ENCODE measurements at regions not wholly inside any gene's neighbourhood (a gene's known extent, or its start where the extent isn't known, plus 50 kb on each side); places are given as distances from the start of the nearest gene placed in this dataset.
A peak's percentile ranks its signal among the peaks of the same experiment; 100 is the strongest.

DNA sequence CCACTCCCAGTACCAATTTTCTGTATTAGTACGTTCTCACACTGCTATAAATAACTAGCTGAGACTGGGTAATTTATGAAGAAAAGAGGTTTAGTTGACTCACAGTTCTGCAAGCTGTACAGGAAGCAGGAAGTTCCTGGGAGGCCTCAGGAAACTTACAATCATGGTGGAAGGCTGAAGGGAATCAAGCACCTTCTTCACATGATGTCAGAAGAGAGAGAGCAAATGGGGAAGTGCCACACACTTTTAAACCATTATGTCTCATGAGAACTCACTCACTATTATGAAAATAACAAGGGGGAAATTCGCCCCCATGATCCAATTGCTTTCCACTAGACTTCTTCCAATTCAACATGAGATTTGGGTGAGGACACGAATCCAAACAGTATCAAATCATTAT, 271.4 kb downstream of the ETS1 start:
- Histone ChIP-seq H2AFZ (ENCODE audit: low read length) (no peak overlapping the region), H3K9me3 (ENCODE audit: insufficient read depth, low read depth, low read length) (peaks cover 25% of the 10 kb centered on the region), H3K79me2 (ENCODE audit: insufficient read depth, low read length) (no peaks in the 10 kb centered on the region), H3K4me2 (ENCODE audit: low read depth, low read length, poor library complexity, severe bottlenecking) (no peak overlapping the region), H3K9me2 (replicated peaks; ENCODE audit: low read depth, low read length) (no peaks in the 10 kb centered on the region), H3K4me1 (ENCODE audit: insufficient read depth, low read length, poor library complexity, severe bottlenecking) (peaks cover 36% of the 10 kb centered on the region), H3K9ac (ENCODE audit: low read depth, low read length, poor library complexity, severe bottlenecking) (no peak overlapping the region), H3K27me3 (ENCODE audit: insufficient read depth, low read length, poor library complexity, severe bottlenecking) (no peaks in the 10 kb centered on the region), H3K36me3 (ENCODE audit: insufficient read depth, low read length) (no peaks in the 10 kb centered on the region), H4K20me1 (ENCODE audit: insufficient read depth, low read length, poor library complexity, severe bottlenecking) (no peaks in the 10 kb centered on the region), H3F3A (ENCODE audit: low read depth) (peaks cover 7% of the 10 kb centered on the region), H3K4me3 (ENCODE audit: low read length, poor library complexity, severe bottlenecking) (no peak overlapping the region)
- TF ChIP-seq EZH2phosphoT487 (IDR thresholded peaks at IDR 0.05; ENCODE audit: borderline replicate concordance), result no peak
- TF ChIP-seq, protein P1, sequence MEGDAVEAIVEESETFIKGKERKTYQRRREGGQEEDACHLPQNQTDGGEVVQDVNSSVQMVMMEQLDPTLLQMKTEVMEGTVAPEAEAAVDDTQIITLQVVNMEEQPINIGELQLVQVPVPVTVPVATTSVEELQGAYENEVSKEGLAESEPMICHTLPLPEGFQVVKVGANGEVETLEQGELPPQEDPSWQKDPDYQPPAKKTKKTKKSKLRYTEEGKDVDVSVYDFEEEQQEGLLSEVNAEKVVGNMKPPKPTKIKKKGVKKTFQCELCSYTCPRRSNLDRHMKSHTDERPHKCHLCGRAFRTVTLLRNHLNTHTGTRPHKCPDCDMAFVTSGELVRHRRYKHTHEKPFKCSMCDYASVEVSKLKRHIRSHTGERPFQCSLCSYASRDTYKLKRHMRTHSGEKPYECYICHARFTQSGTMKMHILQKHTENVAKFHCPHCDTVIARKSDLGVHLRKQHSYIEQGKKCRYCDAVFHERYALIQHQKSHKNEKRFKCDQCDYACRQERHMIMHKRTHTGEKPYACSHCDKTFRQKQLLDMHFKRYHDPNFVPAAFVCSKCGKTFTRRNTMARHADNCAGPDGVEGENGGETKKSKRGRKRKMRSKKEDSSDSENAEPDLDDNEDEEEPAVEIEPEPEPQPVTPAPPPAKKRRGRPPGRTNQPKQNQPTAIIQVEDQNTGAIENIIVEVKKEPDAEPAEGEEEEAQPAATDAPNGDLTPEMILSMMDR (conservative IDR thresholded peaks at IDR 0.05; ENCODE audit: low read length), result no peak

DNA sequence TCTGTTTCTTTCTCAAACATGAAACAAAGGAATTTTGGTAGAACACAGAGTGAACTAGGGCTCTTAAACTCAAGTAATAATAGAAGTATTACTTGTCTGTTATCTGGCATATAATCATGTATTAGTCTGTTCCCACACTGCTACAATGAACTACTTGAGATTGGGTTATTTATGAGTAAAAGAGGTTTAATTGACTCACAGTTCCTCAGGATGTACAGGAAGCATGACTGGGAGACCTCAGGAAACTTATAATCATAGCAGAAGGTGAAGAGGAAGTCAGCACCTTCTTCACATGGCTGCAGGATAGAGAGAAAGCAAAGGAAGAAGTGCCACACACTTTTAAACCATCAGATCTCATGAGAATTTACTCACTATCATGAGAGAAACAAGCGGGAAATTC, 273.4 kb downstream of the ETS1 start:
- Histone ChIP-seq H3K9me2 (replicated peaks; ENCODE audit: low read depth, low read length) (no peaks in the 10 kb centered on the region), H3K9me3 (ENCODE audit: insufficient read depth, low read depth, low read length) (peaks cover 25% of the 10 kb centered on the region), H3F3A (ENCODE audit: low read depth) (peaks cover 7% of the 10 kb centered on the region), H3K4me2 (ENCODE audit: low read depth, low read length, poor library complexity, severe bottlenecking) (no peak overlapping the region), H3K4me1 (ENCODE audit: insufficient read depth, low read length, poor library complexity, severe bottlenecking) (peaks cover 48% of the 10 kb centered on the region), H3K9ac (ENCODE audit: low read depth, low read length, poor library complexity, severe bottlenecking) (no peak overlapping the region), H3K27me3 (ENCODE audit: insufficient read depth, low read length, poor library complexity, severe bottlenecking) (no peaks in the 10 kb centered on the region), H3K36me3 (ENCODE audit: insufficient read depth, low read length) (no peaks in the 10 kb centered on the region), H3K4me3 (ENCODE audit: low read length, poor library complexity, severe bottlenecking) (no peak overlapping the region), H2AFZ (ENCODE audit: low read length) (no peak overlapping the region), H4K20me1 (ENCODE audit: insufficient read depth, low read length, poor library complexity, severe bottlenecking) (no peaks in the 10 kb centered on the region), H3K79me2 (ENCODE audit: insufficient read depth, low read length) (no peaks in the 10 kb centered on the region)
- TF ChIP-seq EZH2phosphoT487 (IDR thresholded peaks at IDR 0.05; ENCODE audit: borderline replicate concordance), result no peak
- TF ChIP-seq, protein P1 (conservative IDR thresholded peaks at IDR 0.05; ENCODE audit: low read length), result no peak

DNA sequence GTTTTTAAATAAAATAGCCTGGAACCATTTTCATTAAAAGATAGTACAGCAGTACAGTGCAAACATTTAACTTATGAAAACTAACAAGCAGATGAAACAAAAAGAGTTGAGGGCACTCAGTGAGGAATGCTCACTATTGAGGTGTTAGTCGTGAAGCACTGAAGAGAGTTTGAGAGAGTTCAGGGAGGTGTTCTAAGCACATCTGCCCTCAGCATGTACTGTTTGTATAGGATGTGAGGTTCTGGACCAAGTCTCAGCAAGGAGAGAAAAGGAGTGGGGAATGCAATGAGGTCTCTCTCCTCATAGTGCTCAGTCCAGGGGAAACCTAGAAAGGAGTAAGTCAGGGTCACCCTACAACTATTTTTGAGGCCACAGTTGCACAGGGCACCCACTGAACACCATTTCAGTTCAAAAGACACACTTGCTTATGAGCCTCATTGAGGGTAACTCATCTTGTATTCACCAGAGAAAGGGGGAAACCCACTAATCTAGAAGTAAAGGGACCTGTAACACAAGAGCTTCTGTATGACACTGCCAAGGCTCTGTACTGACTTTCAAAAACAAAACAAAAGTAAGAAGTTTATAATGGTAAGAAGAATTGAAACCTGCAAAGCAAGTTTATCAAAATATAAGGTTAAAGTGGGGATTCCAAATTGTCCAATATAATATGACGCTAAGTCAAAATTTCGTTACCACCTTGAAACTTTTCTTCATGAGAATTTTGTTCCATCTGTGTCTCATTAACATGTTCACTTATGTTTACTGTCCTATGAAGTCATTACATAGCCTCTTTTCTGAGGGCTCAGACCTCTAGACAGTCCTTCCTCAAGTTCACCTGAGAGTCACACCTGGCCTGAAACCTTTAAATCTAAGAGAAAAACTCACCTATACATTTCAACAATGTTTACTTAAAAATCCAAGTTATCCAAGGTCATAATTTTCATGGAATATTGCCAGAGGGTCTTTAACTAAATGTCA, 275.3 kb downstream of the ETS1 start:
- no peaks in the 10 kb centered on the region for H3K9me2 ChIP-seq (replicated peaks; ENCODE audit: low read depth, low read length)
- H4K20me1 ChIP-seq (ENCODE audit: insufficient read depth, low read length, poor library complexity, severe bottlenecking), result no peaks in the 10 kb centered on the region
- H2AFZ ChIP-seq (ENCODE audit: low read length), result peak overlapping the region; percentile 39; the same call in 1 of the 2 replicates
- H3K4me2 ChIP-seq (ENCODE audit: low read depth, low read length, poor library complexity, severe bottlenecking), result no peak overlapping the region
- H3K27me3 ChIP-seq (ENCODE audit: insufficient read depth, low read length, poor library complexity, severe bottlenecking), result no peaks in the 10 kb centered on the region
- peaks cover 25% of the 10 kb centered on the region for H3K9me3 ChIP-seq (ENCODE audit: insufficient read depth, low read depth, low read length)
- TF ChIP-seq, protein P1 (conservative IDR thresholded peaks at IDR 0.05; ENCODE audit: low read length), result no peak
- TF ChIP-seq EZH2phosphoT487 (IDR thresholded peaks at IDR 0.05; ENCODE audit: borderline replicate concordance), result no peak
- H3K4me3 ChIP-seq (ENCODE audit: low read length, poor library complexity, severe bottlenecking), result no peak overlapping the region
- peaks cover 7% of the 10 kb centered on the region for H3F3A ChIP-seq (ENCODE audit: low read depth)
- H3K79me2 ChIP-seq (ENCODE audit: insufficient read depth, low read length), result no peaks in the 10 kb centered on the region
- H3K4me1 ChIP-seq (ENCODE audit: insufficient read depth, low read length, poor library complexity, severe bottlenecking), result peaks cover 46% of the 10 kb centered on the region
- no peak overlapping the region for H3K9ac ChIP-seq (ENCODE audit: low read depth, low read length, poor library complexity, severe bottlenecking)
- H3K36me3 ChIP-seq (ENCODE audit: insufficient read depth, low read length), result no peaks in the 10 kb centered on the region
